A673 (cell line): ENCODE measurements at regions not wholly inside any gene's neighbourhood (a gene's known extent, or its start where the extent isn't known, plus 50 kb on each side); places are given as distances from the start of the nearest gene placed in this dataset.

Source experiments
- CTCF ChIP-seq: fragments of 300-800, 200-600 bp; sonication (generic); conservative IDR thresholded peaks from 2 replicates; pipeline ENCODE4 v1.5.1; 2017; ENCODE audit warnings: low read depth, mild to moderate bottlenecking, antibody characterized with exemption, low read length, moderate library complexity, mixed read lengths
- EZH2 ChIP-seq: fragments of 200-600 bp; sonication (generic); IDR thresholded peaks from 2 replicates; pipeline ENCODE4 v1.6.1; 2017; ENCODE audit warnings: borderline replicate concordance, low read depth, mild to moderate bottlenecking, mixed read lengths, antibody characterized with exemption, low read length; ENCODE audit not compliant: poor library complexity, severe bottlenecking

DNA sequence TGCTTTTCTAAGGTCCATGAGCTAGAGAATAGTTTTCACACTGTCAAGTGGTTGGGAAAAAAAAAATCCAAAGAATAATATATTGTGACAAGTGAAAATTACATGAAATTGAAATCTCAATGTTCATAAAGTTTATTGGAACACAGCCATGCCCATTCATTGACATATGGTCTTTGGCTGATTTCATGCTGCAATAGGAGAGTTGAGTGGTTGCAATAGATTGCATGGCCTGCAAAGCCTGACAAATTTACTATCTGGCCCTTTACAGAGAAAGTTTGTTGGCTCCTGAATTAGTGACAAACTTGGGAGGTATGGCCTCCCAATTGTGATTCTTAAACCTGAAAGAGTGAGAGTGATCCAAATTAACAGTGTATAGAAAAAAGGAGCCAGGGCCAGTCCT is 115.5 kb upstream of the FAM9C start:
- TF ChIP-seq CTCF, result no peak
- TF ChIP-seq EZH2, result no peak
